HG02840 (cell line): ENCODE measurements at regions not wholly inside any gene's neighbourhood (a gene's known extent, or its start where the extent isn't known, plus 50 kb on each side); places are given as distances from the start of the nearest gene placed in this dataset.

Experiments
- ATAC-seq: cut with Tn5 transposase; IDR thresholded peaks from one replicate; pipeline ENCODE4 v1.9.1; 2021; ENCODE audit warnings: mild to moderate bottlenecking, moderate library complexity, moderate number of reproducible peaks; ENCODE audit not compliant: unreplicated experiment, low FRiP score

DNA sequence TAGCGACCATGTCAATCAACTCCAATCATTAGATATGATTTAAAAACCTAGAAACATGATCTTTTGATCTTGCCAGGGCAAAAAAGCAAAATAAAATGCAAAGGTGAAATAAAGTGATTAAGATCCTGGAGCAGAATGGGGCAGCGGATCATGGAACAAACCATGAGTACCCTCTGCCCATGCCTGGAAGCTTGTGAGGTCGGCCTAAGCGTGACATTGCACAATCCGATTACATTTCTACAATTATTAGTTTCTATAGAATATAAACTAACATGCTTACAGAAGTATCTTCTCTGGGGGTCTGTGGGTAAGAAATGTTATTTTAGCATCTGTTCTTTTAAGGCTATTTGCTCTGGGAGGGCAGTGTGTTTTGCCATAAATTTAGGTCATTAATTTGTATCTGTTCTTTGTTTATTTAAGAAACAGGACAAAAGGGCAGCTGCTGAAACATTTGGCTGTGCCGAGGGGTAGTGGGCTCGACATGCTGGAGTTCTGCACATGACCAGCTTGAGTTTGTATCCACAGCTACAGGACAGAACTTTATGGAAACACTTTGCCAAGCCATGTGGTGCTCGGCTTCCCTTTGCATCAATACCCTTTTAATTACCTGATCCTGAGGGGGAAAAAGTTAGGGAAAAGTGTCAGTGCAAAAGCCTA lies 55.9 kb downstream of the ZBTB18 start:
- no peak for ATAC-seq

DNA sequence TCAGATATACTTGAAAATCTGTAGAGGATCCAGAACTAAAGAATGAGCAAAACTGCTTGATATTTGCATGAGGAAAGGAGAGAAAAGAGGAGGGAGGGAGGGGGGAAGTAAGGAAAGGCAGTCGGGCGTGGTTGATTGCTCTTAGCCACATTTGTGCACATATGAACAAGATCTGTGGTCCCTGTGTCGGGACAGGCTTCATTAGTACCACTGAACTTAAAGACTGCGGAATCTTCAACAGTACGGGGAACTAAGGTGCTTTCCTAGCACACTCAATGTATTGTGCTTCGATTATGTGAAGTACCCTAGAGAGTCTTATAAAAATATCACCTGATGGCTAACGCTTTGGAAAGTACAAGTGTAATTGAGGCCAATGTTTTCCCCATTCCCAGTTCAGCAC lies 59.9 kb downstream of the ZBTB18 start:
- no peak for ATAC-seq

GRCh38 chr1:244112041-244112440 lies 61.0 kb downstream of the ZBTB18 start:
- ATAC-seq: no peak

DNA sequence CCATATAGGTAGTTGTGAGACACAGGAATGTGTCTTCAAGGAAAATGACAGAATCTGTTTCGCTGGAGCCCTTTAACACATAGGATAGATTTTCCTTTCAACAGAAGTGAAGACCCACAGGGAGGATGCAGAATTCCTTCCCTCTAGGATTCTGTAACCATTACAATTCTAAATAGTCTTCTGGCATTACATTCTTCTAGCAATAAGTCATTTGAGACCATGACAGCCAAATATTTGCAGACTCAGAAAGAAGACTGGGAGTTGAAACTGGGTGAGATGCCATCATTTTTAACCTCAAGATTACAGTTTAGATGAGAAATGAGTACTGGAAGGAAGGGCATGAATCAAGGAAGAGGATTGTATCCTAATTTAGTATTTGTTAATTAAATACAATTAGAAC lies 61.6 kb downstream of the ZBTB18 start:
- no peak for ATAC-seq

DNA sequence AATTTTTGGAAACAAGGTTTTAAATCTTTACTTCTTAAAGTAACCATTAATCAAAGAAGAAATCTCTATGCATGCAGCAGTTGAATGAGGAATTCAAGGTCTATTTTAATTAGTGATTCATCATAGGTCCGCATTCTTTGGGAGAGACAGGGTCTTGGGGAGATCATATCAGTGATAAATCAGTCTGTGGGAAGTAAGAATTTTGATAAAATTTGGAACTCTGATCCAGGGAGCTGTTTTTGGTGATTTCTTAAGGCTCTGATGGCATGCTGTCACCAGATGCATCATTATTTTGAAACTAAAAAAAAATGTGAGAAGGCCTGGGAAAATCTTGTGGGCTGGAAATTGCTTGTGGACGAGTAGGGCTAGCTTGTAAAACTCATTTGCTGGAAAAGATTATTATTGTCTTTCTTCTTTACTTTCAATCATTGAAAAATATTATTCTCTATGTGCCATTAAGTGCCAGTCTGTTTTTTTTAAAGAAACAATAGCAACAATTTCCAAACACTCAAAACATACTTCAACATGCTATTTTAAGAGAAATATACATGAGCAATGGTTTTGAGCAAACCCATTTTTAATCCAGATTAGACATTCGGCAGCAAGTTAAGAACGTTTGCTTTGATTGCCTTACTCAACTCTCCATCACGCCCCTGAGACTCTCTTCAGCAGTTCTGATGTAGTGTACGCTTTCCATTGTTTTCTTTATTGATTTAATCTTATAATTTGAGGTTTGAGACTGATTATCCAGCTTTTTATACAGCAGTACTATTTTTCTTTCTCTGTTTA lies 62.6 kb downstream of the ZBTB18 start:
- no peak for ATAC-seq

DNA sequence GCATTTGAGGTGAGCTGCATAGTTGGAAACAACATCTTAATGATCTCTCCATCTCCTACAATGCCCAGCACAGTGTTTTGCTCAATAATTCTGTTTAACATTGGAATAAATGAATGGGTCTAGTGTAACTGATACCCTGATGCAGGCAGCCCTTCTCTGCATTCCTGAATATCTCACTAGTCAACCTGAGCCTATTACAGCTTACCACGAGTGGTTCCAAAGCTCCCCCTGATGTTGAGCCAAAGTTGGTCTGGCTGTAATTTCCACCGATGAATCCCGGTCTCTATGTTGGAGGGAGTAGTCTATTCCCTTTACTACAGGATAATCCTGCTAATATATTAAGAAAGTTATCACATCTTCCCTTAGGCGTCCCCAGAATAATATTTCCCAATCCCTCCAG lies 63.8 kb downstream of the ZBTB18 start:
- ATAC-seq: no peak

GRCh38 chr1:244116946-244117345 lies 65.9 kb downstream of the ZBTB18 start:
- no peak for ATAC-seq

DNA sequence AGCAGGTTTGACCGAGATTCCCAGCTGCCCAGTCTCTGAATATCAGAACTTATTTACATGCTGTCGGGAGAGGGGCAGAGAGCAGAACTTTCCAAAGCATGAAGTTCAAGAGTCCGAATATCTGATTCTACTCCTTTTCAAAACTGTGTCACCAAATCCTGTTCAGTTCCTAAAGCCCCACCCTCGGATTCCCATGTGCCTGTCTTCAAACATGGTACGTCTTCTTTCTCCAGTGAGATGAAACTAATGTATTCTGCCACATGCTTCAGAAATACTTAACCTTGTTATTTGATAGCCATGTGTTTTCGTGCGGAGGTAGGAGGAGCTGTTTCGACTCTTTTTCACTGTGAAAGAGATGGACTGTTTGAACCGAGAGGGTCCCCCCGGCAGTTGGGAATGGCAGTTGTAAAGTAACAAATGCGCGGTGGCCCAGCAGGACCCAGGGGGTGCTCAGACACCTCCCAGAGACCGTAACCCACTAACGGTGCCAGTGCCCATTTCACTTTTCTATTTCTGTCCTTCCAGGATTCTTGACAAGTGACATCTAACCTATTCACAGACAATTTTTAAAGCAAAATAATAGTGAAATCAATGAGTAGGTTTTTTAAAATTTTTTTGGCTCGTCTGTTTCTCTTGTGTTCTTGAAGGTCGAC lies 67.2 kb downstream of the ZBTB18 start:
- no peak for ATAC-seq

DNA sequence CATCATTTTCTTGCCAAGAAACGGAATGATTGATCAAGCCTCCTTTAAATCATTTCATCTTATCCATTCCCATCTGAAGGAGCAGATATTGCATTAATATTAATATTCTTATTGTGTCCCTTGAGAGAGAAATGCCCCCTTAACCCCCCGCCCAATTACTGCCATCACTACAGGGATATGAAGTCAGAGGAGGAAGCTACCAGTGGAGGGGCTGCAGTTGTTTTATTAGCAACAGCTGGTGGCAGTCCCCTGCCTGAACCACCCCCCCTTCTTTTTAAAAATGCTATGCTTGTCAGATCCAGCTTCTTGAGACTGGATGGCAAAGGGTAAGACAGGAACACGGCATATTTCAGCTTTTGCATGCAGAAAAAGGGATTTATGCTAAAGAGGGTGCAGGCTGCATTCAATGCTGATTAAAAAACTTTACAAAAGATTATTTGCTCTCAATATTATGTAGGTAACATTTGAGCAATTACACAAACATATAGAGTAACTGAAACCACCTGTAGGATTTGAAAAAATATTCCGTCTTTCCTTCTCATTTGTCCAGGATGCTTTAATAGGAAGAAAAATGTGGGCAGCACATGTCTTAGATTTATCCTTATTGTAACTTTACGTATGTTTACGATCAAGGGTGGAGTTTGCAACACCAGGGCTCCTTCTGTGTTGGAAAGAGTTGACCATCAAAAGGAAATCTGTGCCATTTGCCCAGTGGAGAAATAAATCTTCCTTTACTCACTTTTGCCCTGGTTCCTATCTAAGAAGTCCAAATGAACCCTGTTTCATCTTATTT lies 77.7 kb downstream of the ZBTB18 start:
- ATAC-seq: no peak

DNA sequence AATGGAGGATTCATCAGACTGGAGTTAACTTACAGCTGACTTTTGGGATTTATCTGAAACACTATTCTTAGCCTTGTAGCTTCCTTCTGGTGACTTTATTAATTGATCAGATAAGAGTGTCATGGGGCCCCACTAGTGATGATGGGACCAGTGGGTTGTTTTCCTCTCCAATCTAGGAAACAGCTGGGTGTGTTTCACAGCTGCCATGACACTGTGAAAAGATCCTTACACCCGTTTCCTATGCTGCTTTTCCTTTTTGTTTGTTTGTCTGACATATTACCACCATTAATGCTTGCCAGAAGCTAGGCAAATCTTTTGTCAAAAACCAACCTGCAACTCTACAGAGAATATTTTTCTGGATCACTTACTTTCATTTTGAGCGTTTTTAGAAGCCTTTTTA lies 86.2 kb downstream of the ZBTB18 start:
- no peak for ATAC-seq

DNA sequence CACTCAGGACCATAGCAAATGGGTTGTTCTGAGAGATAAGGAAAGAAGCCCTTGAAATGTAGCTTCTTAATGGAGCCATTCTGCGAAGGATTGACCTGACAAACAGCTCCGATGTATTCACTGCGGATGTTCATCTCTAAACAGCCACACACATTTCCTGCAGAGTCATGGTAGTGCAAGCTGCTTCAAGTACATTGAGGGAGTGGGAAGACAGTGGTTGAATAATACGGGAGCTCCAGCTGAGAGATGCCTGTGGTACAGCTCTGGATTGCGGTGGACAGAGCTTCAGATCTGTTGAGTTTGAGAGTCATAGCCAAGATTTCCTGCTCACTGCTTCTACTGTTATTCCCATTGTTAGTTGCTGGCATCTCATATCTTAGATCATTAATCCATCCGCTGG lies 86.6 kb downstream of the ZBTB18 start:
- no peak for ATAC-seq

- ATAC-seq: no peak
Measured at GRCh38 chr1:244138399-244138798, 87.3 kb downstream of the ZBTB18 start.

DNA sequence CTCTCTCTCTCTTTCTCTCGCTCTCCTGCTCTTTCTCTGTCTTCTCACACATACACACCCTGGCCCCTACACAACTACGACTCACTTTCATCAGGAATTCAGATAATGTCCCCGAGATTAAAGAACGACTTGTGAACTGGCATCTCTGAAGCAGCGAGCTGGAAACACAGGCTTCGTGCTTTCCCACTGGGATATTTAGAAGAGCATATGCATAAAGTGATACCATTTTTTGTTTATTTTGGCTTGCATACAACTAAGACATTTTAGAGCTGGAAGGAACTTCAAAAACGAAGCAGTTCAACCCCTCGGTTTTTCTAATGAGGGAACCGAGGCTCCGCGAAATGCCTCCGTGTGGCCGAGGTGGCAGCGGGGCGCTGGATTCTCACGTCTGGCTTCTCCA lies 88.6 kb downstream of the ZBTB18 start:
- ATAC-seq: no peak

- ATAC-seq: no peak
Measured at GRCh38 chr1:244140420-244140819, 89.3 kb downstream of the ZBTB18 start.

DNA sequence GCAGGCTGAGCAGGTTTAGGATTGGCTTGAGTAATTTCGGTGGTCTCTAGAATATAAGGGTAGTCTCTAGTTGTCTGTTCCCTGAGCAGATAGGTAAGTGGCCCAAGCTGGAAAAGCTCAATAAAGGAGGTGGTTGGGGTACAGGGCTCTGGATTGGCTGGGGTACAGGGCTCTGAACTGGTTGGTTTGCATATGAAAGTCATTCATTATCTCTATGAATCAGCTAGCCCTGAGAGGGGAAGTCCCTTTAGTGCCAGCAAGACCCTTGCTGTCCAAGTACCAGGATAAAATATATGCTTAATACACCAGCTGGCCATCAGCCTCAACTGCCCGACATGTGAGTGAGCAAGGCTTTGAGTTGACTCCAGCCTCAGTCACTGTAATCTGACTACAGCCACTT lies 93.0 kb downstream of the ZBTB18 start:
- ATAC-seq: no peak

GRCh38 chr1:244150071-244150470 lies 99.0 kb downstream of the ZBTB18 start:
- no peak for ATAC-seq

DNA sequence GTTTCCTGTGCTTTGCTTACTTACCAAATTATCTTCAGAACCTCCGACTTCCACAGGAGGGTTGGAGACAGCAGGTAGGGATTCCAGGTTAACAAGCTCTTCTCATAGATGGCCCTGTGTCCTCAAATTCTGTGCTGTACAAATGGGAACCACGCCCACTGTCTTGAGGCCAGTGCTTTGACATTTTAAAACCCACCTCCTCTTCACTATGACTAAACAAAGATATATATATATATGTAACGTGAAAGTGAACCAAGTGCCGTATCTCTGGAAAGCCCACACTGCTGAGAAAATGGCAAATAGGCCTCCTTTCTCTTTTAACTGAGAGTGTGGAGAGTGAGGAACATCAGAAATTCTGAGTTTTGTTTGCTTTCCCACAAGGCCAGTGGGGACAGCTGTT lies 99.6 kb downstream of the ZBTB18 start:
- no peak for ATAC-seq

DNA sequence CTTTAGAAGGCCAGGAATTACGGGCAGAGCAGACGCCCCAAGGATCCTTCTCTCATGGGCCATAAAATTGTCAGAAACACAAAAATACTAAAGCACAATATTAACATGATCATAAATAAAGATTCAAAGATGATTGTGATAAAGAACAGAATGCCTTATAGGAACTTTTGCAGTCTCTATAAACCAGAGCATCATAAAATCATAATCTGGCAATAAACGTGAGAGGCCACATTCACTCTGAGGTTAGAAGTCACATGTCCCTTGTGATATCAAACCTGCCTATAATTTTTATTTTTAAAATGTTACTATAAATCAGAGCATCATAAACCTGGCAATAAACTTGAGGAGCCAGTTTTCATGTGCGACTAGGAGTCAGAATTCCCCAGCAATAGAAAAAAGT lies 100.5 kb downstream of the ZBTB18 start:
- ATAC-seq: no peak

- ATAC-seq: no peak
Measured at GRCh38 chr1:244154508-244154871, 103.4 kb downstream of the ZBTB18 start.

- no peak for ATAC-seq
Measured at GRCh38 chr1:244154872-244155531, 103.9 kb downstream of the ZBTB18 start.
